ENCODE measurements at regions not wholly inside any gene's neighbourhood (a gene's known extent, or its start where the extent isn't known, plus 50 kb on each side); places are given as distances from the start of the nearest gene placed in this dataset.

- H3K4me3 ChIP-seq = no peak overlapping the region
- intact Hi-C loops (cut with DNase I) = no loop called here
- no peaks in the 10 kb centered on the region for H3K27me3 ChIP-seq
- H3K36me3 ChIP-seq = no peaks in the 10 kb centered on the region
- 67 to 76% methylated on average over 2 of the region's 2 CpGs for WGBS, 2 donors
- peaks cover 0 to 1% (median 0%) of the 10 kb centered on the region in 4 donors for H3K9me3 ChIP-seq
- no peaks in the 10 kb centered on the region for H3K4me1 ChIP-seq
- no peak overlapping the region for H3K27ac ChIP-seq
- no peak for TF ChIP-seq POLR2AphosphoS5 (IDR thresholded peaks at IDR 0.05)
- DNase-seq = no peak
Observed at GRCh38 chr4:125517831-125518230, 203.1 kb downstream of the FAT4 start.

GRCh38 chr4:125518281-125518680 is 203.5 kb downstream of the FAT4 start:
- 91 to 97% methylated on average over 1 of the region's 1 CpG for WGBS, 2 donors
- Histone ChIP-seq H3K27ac (no peak overlapping the region), H3K27me3 (no peaks in the 10 kb centered on the region), H3K4me3 (no peak overlapping the region), H3K36me3 (no peaks in the 10 kb centered on the region), H3K9me3 (peaks cover 0 to 1% (median 0%) of the 10 kb centered on the region in 4 donors), H3K4me1 (no peaks in the 10 kb centered on the region)
- intact Hi-C loops (cut with DNase I) = no loop called here
- TF ChIP-seq POLR2A (IDR thresholded peaks at IDR 0.05) (no peak), POLR2AphosphoS5 (IDR thresholded peaks at IDR 0.05) (no peak), CTCF (IDR thresholded peaks at IDR 0.05) (no peak)
- no peak for DNase-seq

GRCh38 chr4:125519371-125520146 is 204.8 kb downstream of the FAT4 start:
- H3K27ac ChIP-seq = no peak overlapping the region
- no peak for DNase-seq
- no peaks in the 10 kb centered on the region for H3K27me3 ChIP-seq
- no peaks in the 10 kb centered on the region for H3K4me1 ChIP-seq
- intact Hi-C loops (cut with DNase I) = no loop called here
- H3K9me3 ChIP-seq = peaks cover 0 to 1% (median 0%) of the 10 kb centered on the region in 4 donors
- TF ChIP-seq POLR2AphosphoS5 (IDR thresholded peaks at IDR 0.05) (no peak), EP300 (IDR thresholded peaks at IDR 0.05) (no peak), CTCF (IDR thresholded peaks at IDR 0.05) (no peak), POLR2A (IDR thresholded peaks at IDR 0.05) (no peak)
- WGBS, 2 donors = 32 to 73% methylated on average over 6 of the region's 6 CpGs
- no peaks in the 10 kb centered on the region for H3K36me3 ChIP-seq
- no peak overlapping the region for H3K4me3 ChIP-seq

GRCh38 chr4:125520258-125520990 is 205.7 kb downstream of the FAT4 start:
- H3K27ac ChIP-seq = no peak overlapping the region
- no peak overlapping the region for H3K4me3 ChIP-seq
- H3K36me3 ChIP-seq = no peaks in the 10 kb centered on the region
- no peak for DNase-seq
- 56 to 71% methylated on average over 5 of the region's 5 CpGs for whole genome bisulfite sequencing, 2 donors
- intact Hi-C loops (cut with DNase I) = no loop called here
- no peaks in the 10 kb centered on the region for H3K9me3 ChIP-seq
- H3K27me3 ChIP-seq = no peaks in the 10 kb centered on the region
- no peaks in the 10 kb centered on the region for H3K4me1 ChIP-seq
- no peak for TF ChIP-seq CTCF (IDR thresholded peaks at IDR 0.05)
- TF ChIP-seq POLR2A (IDR thresholded peaks at IDR 0.05) = no peak
- no peak for TF ChIP-seq POLR2AphosphoS5 (IDR thresholded peaks at IDR 0.05)
- no peak for TF ChIP-seq EP300 (IDR thresholded peaks at IDR 0.05)

- intact Hi-C loops (cut with DNase I) = no loop called here
- no peaks in the 10 kb centered on the region for H3K9me3 ChIP-seq
- no peak for DNase-seq
- H3K4me1 ChIP-seq = no peaks in the 10 kb centered on the region
- no peak overlapping the region for H3K4me3 ChIP-seq
- no peaks in the 10 kb centered on the region for H3K27me3 ChIP-seq
- no peaks in the 10 kb centered on the region for H3K36me3 ChIP-seq
- no peak for TF ChIP-seq CTCF (IDR thresholded peaks at IDR 0.05)
- no peak for TF ChIP-seq POLR2A (IDR thresholded peaks at IDR 0.05)
- no peak for TF ChIP-seq EP300 (IDR thresholded peaks at IDR 0.05)
- TF ChIP-seq POLR2AphosphoS5 (IDR thresholded peaks at IDR 0.05) = no peak
- WGBS, 2 donors = 93 to 95% methylated on average over 9 of the region's 9 CpGs
- H3K27ac ChIP-seq = no peak overlapping the region
Observed at GRCh38 chr4:125522588-125522987, 207.8 kb downstream of the FAT4 start.
